HCEC 1CT (cell line): ENCODE measurements at regions not wholly inside any gene's neighbourhood (a gene's known extent, or its start where the extent isn't known, plus 50 kb on each side); places are given as distances from the start of the nearest gene placed in this dataset.
A peak's percentile ranks its signal among the peaks of the same experiment; 100 is the strongest.
"Not testable (repeated sequence)": the region's sequence is repeated elsewhere in the genome, so short reads cannot be mapped to it uniquely, and the experiment has no call there.

Experiments used
- DNase-seq: peaks from one replicate; pipeline ENCODE4 v3.0.0-alpha.2; 2017

- no peak for DNase-seq
Measured at GRCh38 chr12:68479896-68480291, 130.8 kb upstream of the RAP1B start.

GRCh38 chr12:68480526-68480925, 130.2 kb upstream of the RAP1B start:
- no peak for DNase-seq

GRCh38 chr12:68481181-68481941, 129.3 kb upstream of the RAP1B start:
- DNase-seq, result no peak

- DNase-seq, result no peak
Measured at GRCh38 chr12:68482014-68482413, 128.7 kb upstream of the RAP1B start.

- no peak for DNase-seq
Measured at GRCh38 chr12:68482660-68483059, 128.0 kb upstream of the RAP1B start.

GRCh38 chr12:68483592-68484383, 126.9 kb upstream of the RAP1B start:
- DNase-seq, result peak; percentile 63

- not testable (repeated sequence) for DNase-seq
Measured at GRCh38 chr12:68484578-68484977, 126.1 kb upstream of the RAP1B start.

GRCh38 chr12:68486449-68486848, 124.2 kb upstream of the RAP1B start:
- not testable (repeated sequence) for DNase-seq

GRCh38 chr12:68487721-68488309, 122.9 kb upstream of the RAP1B start:
- DNase-seq, result no peak

GRCh38 chr12:68489273-68489672, 121.4 kb upstream of the RAP1B start:
- no peak for DNase-seq

- DNase-seq, result no peak
Measured at GRCh38 chr12:68490476-68490875, 120.2 kb upstream of the RAP1B start.

GRCh38 chr12:68491204-68491960, 119.3 kb upstream of the RAP1B start:
- DNase-seq, result no peak

- DNase-seq, result peak; percentile 77
Measured at GRCh38 chr12:68495336-68496070, 115.2 kb upstream of the RAP1B start.

- no peak for DNase-seq
Measured at GRCh38 chr12:68497107-68497506, 113.6 kb upstream of the RAP1B start.

GRCh38 chr12:68497702-68498101, 113.0 kb upstream of the RAP1B start:
- peak; percentile 96 for DNase-seq

- no peak for DNase-seq
Measured at GRCh38 chr12:68498736-68499135, 112.0 kb upstream of the RAP1B start.

- no peak for DNase-seq
Measured at GRCh38 chr12:68499616-68500015, 111.1 kb upstream of the RAP1B start.

- DNase-seq, result no peak
Measured at GRCh38 chr12:68501226-68501625, 109.5 kb upstream of the RAP1B start.

GRCh38 chr12:68505970-68506369, 104.7 kb upstream of the RAP1B start:
- no peak for DNase-seq

- DNase-seq, result no peak
Measured at GRCh38 chr12:68506619-68507018, 104.1 kb upstream of the RAP1B start.

- DNase-seq, result no peak
Measured at GRCh38 chr12:68507657-68508056, 103.0 kb upstream of the RAP1B start.

GRCh38 chr12:68508576-68508975, 102.1 kb upstream of the RAP1B start:
- DNase-seq, result no peak
